ENCODE measurements at regions not wholly inside any gene's neighbourhood (a gene's known extent, or its start where the extent isn't known, plus 50 kb on each side); places are given as distances from the start of the nearest gene placed in this dataset.

GRCh38 chr9:96075111-96075510 is 199.6 kb downstream of the ERCC6L2 start:
- TF ChIP-seq EZH2 (IDR thresholded peaks at IDR 0.05; ENCODE audit: borderline replicate concordance, low read depth, low read length, severe bottlenecking) (no peak), CTCF (IDR thresholded peaks at IDR 0.05; ENCODE audit: borderline replicate concordance, extremely low read depth, low read length, poor library complexity, severe bottlenecking) (no peak)

Measured in DND-41 (cell line).